GM21515 (cell line): ENCODE measurements at regions not wholly inside any gene's neighbourhood (a gene's known extent, or its start where the extent isn't known, plus 50 kb on each side); places are given as distances from the start of the nearest gene placed in this dataset.
"Not testable (repeated sequence)": the region's sequence is repeated elsewhere in the genome, so short reads cannot be mapped to it uniquely, and the experiment has no call there.

Experiments
- ATAC-seq: cut with Tn5 transposase; IDR thresholded peaks from one replicate; pipeline ENCODE4 v1.9.1; 2021; ENCODE audit not compliant: unreplicated experiment

DNA sequence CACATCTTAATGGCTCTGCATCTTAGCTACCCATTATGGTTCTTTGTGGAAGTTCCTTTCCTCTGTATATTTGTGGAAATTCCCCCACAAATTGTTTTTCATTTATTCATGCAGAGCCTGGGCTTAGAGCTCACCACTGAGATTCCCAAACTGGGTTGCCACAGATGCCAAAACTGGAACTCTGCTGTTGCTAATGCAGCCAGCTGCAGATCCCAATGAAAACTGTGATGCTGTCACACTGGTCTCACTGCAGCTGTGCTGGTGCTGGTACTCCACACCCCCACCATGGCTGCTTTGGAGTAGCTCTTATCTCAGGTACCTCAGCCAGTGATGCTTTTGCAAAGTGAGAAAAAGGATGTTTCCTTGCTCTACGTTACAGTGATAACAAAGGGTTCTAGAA is 87.7 kb downstream of the DCK start:
- no peak for ATAC-seq

DNA sequence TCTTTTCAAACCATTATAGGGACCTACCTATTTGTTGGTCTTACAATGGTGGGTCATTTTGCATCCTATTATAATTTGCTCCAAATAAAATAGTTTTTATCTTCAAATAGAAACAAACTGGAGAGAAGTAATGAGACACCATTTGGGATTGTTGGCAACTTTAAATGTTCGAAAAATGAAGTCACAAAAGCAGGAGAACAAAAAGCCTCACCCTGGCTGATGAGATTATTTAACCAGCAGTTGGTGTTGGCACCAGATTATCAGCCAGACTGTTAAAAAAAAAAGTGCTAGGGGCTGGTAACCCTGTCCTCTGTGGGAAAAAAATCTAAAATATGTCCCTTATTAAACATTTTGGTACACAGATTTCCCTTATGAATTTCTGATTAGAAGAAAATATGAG is 100.3 kb downstream of the DCK start:
- no peak for ATAC-seq

DNA sequence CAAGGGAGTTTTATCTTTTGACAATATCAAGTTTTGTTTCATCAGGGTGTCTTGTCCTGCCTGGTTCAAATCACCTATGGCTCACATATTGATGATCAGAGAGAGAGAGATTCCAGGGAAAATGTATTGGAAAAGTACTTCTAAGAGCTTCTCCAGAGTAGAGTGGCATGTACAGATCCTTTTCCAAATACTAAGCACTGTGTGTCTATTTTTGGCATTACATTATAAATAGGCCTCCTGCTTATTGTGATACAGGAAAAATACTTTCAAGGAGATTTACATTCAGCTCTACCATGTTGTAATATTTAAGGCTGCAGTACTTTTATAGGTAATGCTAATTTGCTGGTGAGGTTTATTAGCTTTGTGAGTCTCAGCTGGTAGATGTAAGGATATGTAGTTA is 100.8 kb downstream of the DCK start:
- no peak for ATAC-seq

DNA sequence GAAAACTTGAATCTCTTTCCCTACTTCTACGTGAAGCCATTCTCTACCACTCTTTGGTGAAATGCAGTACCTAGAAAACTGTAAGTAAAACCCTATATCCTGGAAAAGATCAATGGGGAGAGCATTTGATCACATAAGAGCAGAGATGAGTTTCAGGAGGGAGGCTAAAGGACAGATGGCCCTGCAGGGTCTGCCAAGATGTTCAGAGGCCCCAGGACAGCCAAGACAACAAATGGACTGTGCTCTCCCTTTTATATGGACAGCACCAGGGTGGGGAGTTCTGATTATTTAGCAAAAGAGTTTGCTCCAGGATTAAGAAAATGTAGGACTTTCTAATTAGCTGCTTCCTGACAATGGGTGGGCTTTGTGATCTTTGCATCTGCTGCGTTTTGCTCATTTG is 101.7 kb downstream of the DCK start:
- no peak for ATAC-seq

DNA sequence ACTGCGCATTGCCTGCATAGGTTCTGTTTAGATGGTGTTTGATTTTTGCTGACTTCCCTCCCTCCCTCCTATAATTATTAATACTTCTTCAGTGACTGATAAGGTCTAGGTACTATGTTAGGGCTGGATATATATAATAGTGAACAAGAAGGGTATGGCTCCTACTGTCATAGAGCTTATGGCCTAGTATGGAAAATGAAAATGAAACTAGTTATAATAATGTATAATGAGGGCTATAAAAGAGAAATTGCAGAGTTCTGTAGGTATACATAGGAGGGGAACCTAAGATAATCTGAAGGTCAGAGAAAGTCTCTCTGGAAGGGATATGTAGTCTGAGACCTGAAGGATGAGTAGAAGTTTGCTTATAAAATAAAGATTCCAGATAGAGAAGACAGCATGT is 102.1 kb downstream of the DCK start:
- no peak for ATAC-seq

DNA sequence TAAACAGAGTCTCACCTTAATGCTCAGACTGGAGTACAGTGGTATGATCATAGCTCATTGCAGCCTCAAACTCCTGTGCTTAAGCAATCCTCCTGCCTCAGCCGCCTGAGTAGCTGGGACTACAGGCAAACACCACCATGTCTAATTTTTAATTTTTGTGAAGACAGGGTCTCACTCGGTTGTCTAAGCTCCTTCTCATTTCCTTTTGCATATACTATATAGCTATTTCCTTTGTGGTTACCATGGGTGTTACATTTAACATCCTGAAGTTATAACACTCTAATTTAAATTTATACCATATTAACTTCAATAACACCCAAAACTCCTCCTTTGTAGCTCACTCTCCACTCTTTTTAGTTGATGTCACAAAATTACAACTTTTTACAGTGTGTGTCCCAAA is 114.3 kb downstream of the DCK start:
- ATAC-seq, result no peak

DNA sequence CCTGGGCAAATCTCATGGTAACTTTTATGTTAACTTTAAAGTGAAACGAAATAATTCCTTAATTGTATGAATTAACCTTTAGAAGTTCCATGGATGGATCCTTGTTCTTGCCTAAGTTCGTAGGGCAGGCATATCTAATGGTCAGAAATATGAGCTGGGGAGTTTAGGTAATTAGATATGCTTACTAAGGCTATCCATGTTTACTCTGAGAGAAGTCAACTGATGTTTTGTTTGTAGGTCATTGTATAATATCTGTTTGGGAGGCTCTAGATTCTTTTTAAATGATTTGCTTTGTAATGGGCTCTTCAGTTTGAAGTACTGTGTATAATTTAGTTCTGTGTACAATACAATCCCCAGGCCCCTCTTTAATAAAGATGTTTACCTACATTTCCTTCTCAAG is 117.0 kb downstream of the DCK start:
- no peak for ATAC-seq

DNA sequence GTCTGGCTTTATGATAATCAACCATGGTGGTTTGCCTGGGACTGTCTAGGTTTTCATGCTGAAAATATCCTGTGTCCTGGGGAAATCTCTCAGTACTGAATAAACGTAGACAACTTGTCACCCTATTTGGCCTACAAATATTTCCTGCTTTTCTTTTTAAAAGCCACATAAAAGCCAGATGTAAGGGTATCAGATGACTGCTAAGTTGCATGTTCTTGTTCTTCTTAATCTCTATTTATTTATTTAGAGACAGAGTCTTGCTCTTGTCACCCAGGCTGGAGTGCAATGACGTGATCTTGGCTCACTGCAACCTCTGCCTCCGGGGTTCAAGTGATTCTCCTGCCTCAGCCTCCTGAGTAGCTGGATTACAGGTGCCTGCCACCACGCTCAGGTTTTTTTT is 117.7 kb downstream of the DCK start:
- not testable (repeated sequence) for ATAC-seq

DNA sequence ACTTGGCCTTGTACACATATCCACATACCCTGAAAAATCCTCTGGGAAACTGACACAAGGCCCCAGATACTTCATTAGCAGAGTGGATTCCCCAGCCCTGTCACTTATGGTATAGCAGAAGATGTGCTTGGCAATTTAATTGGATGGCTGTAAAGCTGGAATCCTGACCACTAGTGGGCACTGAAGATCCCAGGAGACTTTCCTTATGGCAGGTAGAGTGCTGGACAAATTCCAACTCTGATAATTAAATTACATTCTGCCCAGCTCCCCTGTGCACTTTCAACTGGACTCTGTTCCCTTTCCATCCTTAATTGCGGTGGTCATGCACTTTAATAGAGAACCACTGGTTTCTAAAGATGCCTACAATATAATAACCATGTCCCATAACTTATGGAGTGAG is 119.8 kb downstream of the DCK start:
- no peak for ATAC-seq

DNA sequence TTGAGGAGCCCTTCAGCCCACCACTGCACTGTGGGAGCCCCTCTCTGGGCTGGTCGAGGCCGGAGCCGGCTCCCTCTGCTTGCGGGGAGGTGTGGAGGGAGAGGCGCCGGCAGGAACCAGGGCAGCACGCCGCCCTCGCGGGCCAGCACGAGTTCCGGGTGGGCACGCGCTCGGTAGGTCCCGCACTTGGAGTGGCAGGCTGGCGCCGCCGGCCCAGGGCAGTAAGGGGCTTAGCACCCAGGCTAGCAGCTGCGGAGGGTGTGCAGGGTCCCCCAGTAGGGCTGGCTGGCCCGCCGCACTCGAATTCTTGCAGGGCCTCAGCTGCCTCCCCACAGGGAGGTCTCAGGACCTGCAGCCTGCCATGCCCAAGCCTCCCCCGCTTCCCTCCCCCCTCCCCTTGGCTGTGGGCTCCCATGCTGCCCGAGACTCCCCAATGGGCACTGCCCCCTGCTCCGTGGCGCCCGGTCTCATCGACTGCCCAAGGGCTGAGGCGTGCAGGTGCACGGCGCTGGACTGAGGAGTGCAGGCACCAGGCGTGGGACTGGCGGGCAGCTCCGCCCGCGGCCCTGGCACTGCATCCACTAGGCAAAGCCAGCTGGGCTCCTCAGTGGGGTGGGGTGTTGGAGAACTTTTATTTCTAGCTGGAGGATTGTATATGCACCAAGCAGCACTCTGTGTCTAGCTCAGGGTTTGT is 127.5 kb downstream of the DCK start:
- ATAC-seq, result no peak

DNA sequence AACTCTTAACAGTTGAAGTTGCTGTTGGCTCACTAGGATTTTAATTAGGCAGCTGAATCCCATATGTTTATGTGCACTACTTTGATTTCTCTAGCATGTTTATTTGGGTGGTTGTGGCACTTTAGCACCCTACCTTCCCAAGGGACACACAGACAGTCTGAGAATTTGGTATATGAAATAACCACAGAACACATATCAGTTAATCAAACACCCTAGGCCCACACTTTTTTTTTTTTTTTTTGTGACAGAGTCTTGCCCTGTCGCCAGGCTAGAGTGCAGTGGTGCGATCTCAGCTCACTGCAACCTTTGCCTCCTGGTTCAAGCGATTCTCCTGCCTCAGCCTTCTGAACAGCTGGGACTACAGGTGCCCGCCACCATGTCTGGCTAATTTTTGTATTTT is 130.5 kb downstream of the DCK start:
- ATAC-seq, result no peak

DNA sequence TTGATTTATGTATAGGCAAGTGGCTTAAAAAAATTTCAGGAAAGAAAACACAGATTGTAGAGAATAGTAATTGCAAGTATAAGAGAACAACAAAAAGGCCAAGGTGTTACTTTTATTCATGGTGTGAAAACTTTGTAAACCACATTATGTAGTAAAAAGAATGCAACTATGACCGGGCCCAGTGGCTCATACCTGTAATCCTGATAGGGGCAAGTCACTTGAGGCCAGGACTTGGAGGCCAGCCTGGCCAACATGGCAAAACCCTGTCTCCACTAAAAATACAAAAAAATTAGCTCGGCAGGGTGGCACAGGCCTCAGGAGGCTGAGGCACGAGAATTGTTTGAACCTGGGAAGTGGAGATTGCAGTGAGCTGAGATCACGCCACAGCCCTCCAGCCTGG is 131.7 kb downstream of the DCK start:
- no peak for ATAC-seq

DNA sequence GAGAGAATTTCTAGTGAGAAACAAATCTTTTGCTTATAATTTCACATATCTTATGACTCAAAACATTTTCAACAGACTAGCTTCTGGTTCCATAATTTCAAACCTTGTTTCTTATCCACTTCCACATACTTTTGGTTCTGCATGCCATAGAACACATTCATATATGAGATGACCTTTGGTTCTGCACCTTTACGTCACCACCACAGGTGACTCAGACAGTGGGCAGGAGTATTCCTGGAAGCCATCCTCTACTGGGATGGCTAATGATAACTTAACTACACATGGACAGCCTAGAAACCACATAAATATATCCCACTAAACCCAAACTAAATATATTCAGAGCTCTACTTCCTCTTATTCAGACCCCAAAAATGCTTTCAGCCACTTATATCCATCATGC is 133.3 kb downstream of the DCK start:
- no peak for ATAC-seq

DNA sequence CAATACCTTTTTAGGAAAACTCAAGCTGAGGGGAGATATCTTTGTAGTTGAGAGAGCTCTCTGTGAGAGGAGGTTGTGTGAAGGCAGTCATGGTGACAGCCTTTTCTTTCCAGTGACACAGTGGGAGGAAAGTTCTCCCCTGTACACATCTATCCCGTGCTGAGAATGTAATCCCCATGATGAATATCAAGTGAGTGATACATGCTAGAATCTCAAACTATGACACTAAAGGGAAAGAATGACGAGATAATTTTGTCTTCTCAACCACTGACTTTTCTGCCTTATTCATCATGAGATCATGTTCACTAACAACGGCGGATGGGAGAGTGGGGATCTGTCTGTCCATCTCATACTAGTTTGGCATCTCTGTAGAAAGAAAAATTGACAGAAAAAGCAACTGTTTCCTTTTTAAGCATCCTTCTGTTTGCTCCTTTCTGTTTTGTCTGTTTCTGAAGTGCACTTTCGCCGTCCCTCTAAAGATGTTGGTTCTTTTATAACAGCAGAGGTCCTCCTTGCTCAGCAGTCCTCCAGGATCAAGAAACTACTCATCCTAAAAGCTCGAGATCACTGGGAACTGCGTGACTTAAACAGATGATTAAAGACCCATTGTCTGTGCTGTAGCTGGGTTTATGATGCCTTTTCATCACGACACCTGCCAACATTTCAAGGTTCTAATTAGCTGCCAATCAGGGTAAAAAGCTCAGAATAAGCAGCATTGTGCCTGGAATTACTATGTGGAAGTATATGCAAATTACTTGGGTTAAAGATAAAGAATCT is 137.6 kb downstream of the DCK start:
- ATAC-seq, result no peak

DNA sequence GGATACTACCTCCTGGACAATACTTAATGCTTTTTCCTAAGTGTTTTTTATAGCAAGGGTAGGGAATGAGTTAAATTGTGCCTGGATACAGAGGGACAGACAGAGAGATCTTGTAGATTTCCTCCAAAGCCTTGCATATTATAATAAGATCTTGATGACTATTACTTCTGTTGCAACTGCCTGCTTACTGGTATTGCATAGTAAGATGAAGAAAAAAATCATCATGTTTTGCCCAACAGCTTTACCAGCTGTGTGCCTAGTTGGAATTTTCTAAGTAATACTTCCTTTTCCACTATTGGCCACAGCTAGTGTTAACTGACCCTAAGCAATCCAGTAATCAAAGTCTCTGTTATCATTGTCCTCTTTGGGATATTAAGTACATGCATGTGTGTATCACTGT is 139.0 kb downstream of the DCK start:
- no peak for ATAC-seq

DNA sequence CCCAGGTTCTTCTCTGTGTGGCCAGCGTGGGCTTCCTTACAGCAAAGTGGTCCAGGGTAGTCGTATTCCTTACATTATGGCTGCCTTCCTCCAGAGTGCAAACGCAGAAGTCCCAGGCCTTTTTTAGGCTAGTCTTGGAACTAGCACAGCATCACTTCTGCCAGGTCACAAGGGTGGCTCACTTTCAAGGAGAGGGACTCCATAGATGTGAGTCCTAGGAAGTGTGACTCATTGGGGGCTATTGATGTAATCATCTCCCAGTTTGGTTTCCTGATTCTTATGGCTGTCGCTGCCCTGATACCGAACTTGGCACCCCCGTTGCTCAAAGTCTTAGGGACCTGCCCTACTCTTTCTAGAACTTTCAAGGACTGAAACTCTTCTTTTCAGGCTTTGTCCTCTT is 140.0 kb downstream of the DCK start:
- no peak for ATAC-seq

DNA sequence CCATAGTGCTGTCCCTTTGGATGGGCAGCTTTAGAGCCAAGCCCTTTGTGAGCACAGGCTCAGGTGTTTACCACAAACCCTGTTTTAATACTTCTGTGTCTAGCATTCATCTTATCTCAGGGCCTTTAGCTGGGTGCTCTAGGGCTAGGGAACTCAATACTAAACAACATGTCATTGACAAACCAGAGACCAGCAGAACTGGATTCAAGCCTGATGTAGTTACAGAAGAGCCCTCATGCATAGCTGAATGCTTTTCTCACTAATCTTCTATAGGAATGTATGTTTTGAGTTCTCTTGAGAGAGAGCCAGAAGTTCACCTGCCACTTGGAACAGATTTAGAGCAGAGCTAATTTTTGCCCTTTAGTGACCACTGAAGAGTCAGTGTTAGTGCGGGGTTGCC is 142.6 kb downstream of the DCK start:
- ATAC-seq, result no peak

DNA sequence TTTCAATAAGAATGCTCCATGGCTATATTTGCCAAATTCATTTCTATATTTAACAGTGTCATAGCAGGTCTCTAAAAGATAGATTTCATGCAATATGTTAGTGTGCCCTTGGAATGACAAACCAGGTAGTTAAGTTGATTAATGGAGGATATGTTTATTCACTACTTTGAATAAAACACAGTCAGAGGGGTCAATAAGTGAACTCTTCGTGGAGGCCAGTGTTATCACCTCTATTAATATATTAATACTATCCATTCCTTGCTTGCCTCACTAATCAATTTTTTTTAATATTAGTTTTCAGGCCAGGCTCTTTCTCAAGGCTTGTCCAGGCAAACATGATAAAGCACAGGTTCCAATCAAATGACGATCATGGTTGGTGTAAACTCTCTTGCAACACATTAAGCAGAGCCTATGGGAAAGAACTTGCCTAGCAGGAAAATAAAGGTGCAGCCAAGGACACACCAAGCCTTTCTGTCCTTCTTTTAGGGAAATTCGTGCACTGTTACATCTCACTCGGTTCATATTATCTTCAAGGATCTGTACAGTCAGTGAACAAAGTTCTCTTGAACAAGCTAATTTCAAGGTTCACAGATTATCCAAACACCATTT is 144.7 kb downstream of the DCK start:
- ATAC-seq, result no peak

DNA sequence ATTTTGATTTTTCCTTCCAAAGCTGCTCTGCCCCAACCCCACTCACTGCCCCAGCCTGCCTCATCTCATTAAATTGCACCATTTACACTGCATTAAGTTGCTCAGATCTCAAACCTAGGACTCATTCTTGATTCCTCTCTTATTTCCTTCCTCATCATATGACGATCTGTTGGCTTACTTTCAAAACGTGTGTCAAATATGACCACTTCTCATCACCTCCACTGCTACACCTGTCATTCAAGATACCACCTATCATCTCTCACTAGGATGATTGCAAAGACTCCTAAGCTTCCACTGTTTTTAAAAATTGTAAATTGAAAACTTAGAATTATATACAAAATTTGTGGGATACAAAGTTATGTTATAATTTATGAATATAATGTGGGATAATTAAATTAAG is 147.1 kb downstream of the DCK start:
- no peak for ATAC-seq

DNA sequence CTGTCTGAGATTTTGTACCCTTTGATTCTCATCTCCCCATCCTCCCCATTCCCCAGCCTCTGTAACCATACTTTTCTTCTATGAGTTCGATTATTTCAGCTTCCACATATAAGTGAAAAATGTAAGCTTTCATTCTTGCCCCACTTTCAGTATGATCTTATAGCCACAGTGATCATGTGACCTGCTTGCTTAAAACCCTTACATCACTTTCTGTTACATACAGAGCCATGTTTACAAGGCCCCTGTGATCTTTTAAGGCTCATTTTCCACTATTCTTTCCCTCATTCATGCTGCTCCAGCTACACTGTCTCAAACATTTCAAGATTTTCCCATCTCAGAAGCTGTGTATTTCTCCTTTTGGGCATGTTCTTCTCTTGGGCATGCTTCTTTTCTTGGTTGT is 147.7 kb downstream of the DCK start:
- ATAC-seq, result no peak

DNA sequence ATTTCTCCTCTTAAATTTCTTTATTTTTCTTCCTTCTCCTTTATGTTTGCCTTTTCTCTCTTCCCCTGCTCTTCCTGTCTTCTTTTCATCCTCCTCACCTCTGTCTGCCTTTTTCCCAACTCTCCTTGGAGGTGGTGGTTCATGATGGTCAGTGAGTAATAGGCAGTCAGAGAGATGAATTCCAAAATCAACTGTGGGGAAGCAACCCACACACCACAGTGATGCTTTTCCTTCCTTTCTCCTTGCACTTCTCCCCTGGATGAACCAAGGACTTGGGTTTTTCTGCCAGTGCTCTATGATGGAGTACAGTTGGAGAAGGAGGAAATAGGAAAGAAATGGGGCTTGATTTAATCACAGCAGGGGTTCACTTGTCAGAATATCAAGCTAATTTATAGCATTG is 153.8 kb downstream of the DCK start:
- no peak for ATAC-seq

DNA sequence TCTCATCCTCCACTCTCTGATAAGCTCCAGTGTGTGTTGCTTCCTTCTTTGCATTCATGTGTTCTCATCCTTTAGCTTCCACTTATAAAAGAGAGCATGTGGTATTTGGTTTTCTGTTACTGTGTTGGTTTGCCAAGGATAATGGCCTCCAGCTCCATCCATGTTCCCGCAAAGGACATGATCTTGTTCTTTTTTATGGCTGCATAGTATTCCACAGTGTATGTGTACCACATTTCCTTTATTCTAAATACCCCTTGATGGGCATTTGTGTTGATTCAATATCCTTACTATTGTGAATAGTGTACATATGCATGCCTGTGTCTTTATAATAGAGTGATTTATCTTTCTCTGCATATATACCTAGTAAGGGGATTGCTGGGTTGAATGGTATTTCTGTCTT is 155.1 kb downstream of the DCK start:
- no peak for ATAC-seq
